Choroid plexus epithelial cell (primary cell): ENCODE measurements at regions not wholly inside any gene's neighbourhood (a gene's known extent, or its start where the extent isn't known, plus 50 kb on each side); places are given as distances from the start of the nearest gene placed in this dataset.

Experiments
- DNase-seq: peaks from one replicate; pipeline ENCODE4 v3.0.0-alpha.2; 2010; ENCODE audit warnings: low read depth
- H3K4me3 ChIP-seq: 2 replicates; pipeline ENCODE4 v1.5.1; 2011; ENCODE audit warnings: low read depth, mild to moderate bottlenecking, control low read depth, low read length, moderate library complexity
- CTCF ChIP-seq: conservative IDR thresholded peaks from 2 replicates; pipeline ENCODE4 v1.5.1; 2011; ENCODE audit warnings: low read depth, mild to moderate bottlenecking, control low read depth, inconsistent platforms, low read length, moderate library complexity

- no peak for DNase-seq
- no peak overlapping the region for H3K4me3 ChIP-seq
- no peak for TF ChIP-seq CTCF
These were observed 63.2 kb upstream of the DUSP22 start for GRCh38 chr6:228881-229651.

GRCh38 chr6:231779-232178 is 60.5 kb upstream of the DUSP22 start:
- no peak for DNase-seq
- no peak for TF ChIP-seq CTCF

GRCh38 chr6:232982-233640 is 59.2 kb upstream of the DUSP22 start:
- DNase-seq = no peak
- H3K4me3 ChIP-seq = no peak overlapping the region
- no peak for TF ChIP-seq CTCF

More at GRCh38 chr6:231779-232178, 60.5 kb upstream of the DUSP22 start:
- no peak overlapping the region for H3K4me3 ChIP-seq

- no peak for DNase-seq
- H3K4me3 ChIP-seq = no peak overlapping the region
- TF ChIP-seq CTCF = no peak
These were observed 57.4 kb upstream of the DUSP22 start for GRCh38 chr6:234706-235372.

- TF ChIP-seq CTCF = no peak
- H3K4me3 ChIP-seq = peak overlapping the region; percentile 52
These were observed 56.4 kb upstream of the DUSP22 start for GRCh38 chr6:235763-236360.

GRCh38 chr6:236519-236918 is 55.8 kb upstream of the DUSP22 start:
- no peak for TF ChIP-seq CTCF
- no peak overlapping the region for H3K4me3 ChIP-seq
- no peak for DNase-seq

More at GRCh38 chr6:235763-236360, 56.4 kb upstream of the DUSP22 start:
- peak; percentile 78 for DNase-seq
